HK-2 (cell line): ENCODE measurements at regions not wholly inside any gene's neighbourhood (a gene's known extent, or its start where the extent isn't known, plus 50 kb on each side); places are given as distances from the start of the nearest gene placed in this dataset.
"Not testable (repeated sequence)": the region's sequence is repeated elsewhere in the genome, so short reads cannot be mapped to it uniquely, and the experiment has no call there.

Experiments
- DNase-seq: peaks from one replicate; pipeline ENCODE4 v3.0.0-alpha.2; 2018; ENCODE audit not compliant: unreplicated experiment

DNA sequence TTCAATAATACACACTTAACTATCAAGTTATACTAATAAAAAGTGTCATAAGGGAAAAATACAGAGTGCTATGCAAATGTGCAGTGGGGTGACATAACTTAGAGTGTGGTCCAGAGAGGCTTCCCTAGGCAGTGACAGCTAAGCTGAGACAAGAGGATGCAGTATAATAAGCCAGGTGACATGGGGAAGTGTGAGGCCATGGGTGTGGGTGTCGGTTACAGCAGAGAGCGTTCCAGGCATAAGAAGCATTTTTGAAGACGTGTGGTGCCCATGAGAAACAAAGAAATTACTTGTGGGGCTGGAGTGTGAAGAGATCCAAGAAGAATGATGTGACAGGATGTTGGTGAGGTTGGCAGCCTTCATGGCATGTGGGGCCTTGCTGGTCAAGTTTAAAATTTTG is 78.1 kb upstream of the PICALM start:
- no peak for DNase-seq

DNA sequence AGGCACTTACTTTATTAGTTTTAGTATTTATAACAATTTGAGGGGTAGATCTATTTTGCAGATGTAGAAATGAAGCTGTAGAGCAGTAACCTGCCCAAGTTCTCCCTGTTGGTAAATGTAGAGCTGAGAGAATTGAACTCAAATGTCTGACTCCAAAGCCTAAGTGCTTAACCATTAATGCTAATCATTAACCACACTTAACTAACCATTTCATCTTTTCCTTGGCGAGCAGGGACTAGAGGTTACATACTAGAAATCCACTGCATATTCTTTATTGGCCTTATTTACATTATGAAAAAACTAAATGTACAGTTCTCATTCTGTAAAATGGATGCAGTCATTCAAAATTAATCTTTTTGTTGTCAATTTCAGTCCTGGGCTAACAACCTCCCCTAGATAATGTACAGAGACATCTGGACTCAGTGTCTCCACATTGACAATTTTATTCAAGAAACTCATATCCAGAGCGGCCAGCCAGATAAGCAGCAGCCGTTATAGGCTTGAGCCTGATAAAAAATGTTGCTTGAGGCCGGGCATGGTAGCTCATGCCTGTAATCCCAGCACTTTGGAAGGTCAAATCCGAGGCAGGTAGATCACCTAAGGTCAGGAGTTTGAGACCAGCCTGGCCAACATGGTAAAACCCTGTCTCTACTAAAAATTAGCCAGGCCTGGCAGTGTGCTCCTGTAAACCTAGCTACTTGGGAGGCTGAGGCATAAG is 76.7 kb upstream of the PICALM start:
- no peak for DNase-seq

DNA sequence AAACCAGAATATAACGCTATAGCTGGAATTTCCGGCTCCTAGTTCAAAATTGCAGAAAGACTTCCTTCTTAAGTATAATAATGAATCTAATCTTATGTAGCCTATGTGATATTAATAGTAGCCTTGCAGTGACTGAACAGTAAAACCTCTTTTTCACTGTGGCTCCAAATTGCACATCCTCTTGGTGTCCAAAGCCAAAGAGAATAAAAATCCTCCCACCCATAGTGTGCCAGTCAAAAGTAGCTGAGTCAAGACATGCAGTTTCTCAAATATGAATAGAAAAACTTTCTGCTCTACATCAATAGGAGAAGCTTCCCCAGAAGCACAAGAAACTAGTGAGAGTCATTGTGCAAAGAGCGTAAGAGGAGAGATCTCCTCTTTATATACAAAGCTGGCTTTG is 76.0 kb upstream of the PICALM start:
- no peak for DNase-seq

- DNase-seq, result not testable (repeated sequence)
Measured at GRCh38 chr11:86144087-86144486, 75.2 kb upstream of the PICALM start.

DNA sequence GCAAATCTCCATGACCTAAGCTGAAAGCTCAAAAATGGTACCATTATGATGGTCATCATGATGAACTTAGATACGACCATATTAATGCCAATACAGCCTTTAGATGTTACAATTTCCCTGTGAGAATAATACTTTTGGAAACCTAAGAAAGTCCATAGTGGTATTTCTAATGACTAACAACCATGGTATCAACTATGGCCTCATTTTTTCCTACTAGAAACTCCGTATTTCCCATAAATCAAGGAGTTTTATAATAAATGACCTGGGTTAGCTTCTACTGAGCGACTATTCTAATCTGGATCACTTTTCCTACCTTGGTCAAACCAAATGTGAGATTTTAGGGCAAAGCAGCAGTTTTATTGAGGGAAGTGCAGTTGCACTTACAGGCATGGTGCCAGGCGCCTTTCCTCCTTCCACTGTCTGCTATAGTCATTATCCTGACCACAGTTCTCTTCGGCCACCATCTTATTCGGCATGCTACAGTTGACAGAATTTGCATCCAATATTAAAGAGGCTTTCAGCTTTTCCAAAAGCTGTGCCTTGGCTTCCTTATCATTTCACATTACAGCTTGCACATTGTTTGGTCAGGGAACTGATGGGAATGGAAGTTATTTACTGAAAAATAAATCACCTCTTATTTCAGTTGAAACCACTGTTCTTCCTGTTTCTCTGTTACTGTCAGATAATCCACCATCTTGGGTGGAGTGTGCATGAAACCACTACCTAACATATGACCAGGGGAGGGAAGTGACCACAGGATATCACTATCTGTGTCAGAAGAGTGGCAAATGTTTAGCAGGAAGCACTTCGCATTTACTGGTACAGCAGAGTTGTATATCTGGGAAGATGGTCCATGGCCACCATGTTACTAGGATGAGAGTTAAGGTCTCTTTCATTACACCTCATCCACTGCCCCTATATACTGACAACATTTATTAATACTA is 74.5 kb upstream of the PICALM start:
- DNase-seq, result no peak

- no peak for DNase-seq
Measured at GRCh38 chr11:86142170-86142569, 73.3 kb upstream of the PICALM start.

GRCh38 chr11:86141727-86142126 is 72.8 kb upstream of the PICALM start:
- no peak for DNase-seq

DNA sequence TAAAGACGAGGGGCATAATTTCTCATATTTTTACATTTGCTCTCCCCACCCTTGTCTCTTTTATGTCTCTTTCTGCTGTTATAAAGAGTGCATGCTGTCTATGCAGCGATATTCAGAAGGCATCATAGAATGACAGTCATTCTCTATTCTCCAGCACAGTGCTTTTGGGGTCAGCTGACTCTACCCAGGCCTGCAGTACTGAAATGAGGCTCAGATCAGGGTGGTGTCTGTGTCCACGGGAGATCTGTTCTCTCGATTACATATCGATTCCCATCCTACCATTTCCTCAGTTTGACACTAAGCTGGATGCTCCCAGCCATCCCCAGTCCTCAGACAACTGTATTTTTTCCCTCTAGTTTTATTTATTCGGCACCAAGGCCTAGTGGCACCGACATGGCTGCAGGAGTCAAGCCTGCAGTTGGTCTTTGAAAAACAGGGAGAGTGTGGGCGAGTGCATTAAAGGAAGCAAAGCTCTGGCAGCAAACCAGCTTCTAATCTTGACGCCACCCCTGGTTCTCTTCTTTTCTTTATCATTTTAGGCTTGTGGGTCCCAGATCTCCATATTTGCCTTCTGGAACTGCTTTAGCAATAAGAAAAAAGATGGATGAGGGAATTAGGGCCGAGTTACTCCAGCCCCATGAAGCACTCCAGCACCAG is 71.6 kb upstream of the PICALM start:
- DNase-seq, result no peak

- no peak for DNase-seq
Measured at GRCh38 chr11:86138958-86139357, 70.1 kb upstream of the PICALM start.

- DNase-seq, result no peak
Measured at GRCh38 chr11:86136538-86136937, 67.7 kb upstream of the PICALM start.

DNA sequence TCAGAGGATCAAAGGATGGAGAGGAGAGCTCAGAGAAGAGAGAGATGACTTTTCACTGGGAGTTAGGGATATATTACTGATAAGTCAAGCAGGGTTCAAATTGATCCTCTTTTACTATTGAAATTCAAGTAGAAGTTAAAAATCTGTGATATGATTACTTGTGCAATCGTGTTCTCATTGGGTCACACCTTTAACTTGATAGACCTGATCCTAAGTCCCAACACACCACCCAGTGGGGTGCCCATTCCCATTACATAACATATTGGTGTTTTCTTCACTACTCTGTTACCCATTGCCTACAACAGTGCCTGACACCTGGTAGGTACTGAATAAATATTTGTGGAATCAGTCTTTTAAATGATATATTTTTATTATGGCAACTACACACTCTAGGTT is 66.4 kb upstream of the PICALM start:
- DNase-seq, result no peak

GRCh38 chr11:86134580-86135318 is 65.9 kb upstream of the PICALM start:
- DNase-seq, result no peak

GRCh38 chr11:86132667-86133249 is 63.9 kb upstream of the PICALM start:
- DNase-seq, result no peak

GRCh38 chr11:86129740-86130540 is 61.1 kb upstream of the PICALM start:
- no peak for DNase-seq

GRCh38 chr11:86128914-86129313 is 60.0 kb upstream of the PICALM start:
- DNase-seq, result no peak

- DNase-seq, result no peak
Measured at GRCh38 chr11:86126862-86127261, 58.0 kb upstream of the PICALM start.

DNA sequence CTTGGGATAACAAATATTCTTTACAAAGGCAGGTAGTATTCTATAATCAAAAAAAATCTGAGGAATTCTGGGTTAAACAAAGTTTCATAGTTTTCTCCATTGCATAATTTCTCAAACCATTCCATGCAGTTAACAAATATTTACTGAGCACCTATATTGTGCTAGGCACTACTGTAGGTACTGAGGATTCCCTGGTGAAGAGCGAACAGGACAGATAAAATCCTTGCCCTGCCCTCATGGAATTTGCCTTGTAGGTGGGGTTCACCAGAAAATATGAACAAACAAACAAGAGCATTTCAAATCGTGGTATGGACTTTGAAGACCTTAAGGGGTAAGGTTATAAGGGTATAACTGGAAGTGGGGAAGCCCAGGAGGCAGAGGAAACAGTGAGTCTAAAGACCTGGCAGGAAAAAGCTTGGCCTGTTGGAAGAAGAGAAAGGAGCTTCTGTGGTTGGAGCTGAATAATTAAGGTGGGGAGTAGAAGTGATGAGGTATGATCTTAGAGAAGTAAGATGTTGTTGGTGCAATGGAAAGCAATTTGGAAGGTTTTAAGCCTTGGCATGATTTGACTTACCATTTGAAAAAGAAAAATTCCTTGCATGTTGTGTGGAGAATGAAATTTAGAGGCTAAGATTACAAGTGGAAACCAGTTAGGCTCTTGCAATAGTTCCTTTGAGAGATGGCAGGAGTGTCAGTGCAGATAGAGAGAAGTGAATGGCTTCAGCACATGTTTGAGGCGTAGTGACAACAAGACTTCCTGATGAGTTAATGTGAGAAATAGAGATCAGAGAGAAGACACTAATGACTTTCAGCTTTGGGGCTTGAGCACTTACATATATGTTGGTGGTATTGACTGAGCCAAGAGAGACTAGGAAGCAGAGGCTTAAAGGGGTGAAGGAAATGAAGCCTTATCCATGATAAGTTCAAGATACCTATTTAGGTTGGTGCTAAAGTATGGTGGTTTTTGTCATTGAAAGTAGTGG is 55.7 kb upstream of the PICALM start:
- no peak for DNase-seq

- no peak for DNase-seq
Measured at GRCh38 chr11:86122773-86123172, 53.9 kb upstream of the PICALM start.

DNA sequence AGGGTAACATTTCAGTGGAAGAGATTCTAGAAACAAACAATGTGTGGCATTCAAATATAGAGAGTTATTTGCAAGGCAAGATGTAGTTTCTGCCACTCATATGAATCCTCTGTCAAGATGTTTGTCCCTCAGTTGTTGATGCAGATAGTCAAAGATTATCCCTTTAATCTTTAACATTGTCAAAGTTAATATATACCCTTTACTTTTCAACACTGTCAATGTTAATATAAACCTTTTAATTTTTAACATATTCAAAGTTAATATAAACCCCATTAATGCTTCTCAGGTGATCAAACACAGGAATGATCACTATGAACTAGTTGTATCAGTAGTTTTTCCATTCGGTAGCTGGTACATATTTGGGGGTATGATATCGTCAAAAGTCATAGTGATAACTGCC is 51.9 kb upstream of the PICALM start:
- no peak for DNase-seq
